Thyroid gland (tissue), 4 donors: ENCODE measurements at regions not wholly inside any gene's neighbourhood (a gene's known extent, or its start where the extent isn't known, plus 50 kb on each side); places are given as distances from the start of the nearest gene placed in this dataset.

Experiments used
- CTCF ChIP-seq, 6 experiments: fragments of 200-600 bp in 3 of 6; fragments of 450-650 bp in 3 of 6; sonication (generic) in 3 of 6; IDR thresholded peaks; one replicate each; pipeline ENCODE4 v1.5.1; 2016 to 2019; ENCODE audit warnings: antibody characterized with exemption in 6 of 6, mild to moderate bottlenecking in 2 of 6, inconsistent platforms in 1 of 6, moderate library complexity in 1 of 6
- POLR2A ChIP-seq, 2 donors: fragments of 450-650 bp; IDR thresholded peaks; one replicate each; pipeline ENCODE4 v1.6.1; 2017; ENCODE audit warnings: antibody characterized with exemption in 2 of 2, mild to moderate bottlenecking in 2 of 2, moderate library complexity in 1 of 2

- TF ChIP-seq POLR2A (IDR thresholded peaks at IDR 0.05) (no peak), CTCF (IDR thresholded peaks at IDR 0.05) (peak in 5 of 6 experiments; percentile 15 to 60 (median 50))
Measured at GRCh38 chr1:163410073-163410999, 88.6 kb downstream of the NUF2 start.
